A204.1 (cell line): ENCODE measurements at regions not wholly inside any gene's neighbourhood (a gene's known extent, or its start where the extent isn't known, plus 50 kb on each side); places are given as distances from the start of the nearest gene placed in this dataset.

Experiments used
- FAIRE-seq: peaks from 2 replicates; lab custom pipeline; 2012; peaks lifted over from hg19 to GRCh38; lab: Jason Lieb, UNC

GRCh38 chr6:4559281-4559875, 216.8 kb upstream of the CDYL start:
- no peak for FAIRE-seq

DNA sequence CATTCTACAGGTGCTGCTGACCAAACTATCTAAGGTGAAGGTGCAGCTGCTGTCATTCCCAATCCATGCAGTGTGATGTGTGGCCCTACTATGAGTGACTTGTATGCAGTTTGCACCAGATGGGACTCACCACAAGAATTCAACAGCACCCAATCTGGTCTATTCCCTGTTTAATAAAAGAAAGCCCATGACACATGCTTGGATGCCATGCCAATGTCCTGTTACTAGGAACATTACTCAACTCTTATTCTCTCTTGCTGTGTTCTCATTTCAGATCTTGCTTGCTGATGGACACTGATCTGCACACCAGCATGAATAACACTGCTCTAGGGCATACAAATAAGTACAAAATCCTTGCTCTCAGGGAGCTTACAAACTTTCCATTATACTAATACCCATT, 221.6 kb upstream of the CDYL start:
- FAIRE-seq = no peak

DNA sequence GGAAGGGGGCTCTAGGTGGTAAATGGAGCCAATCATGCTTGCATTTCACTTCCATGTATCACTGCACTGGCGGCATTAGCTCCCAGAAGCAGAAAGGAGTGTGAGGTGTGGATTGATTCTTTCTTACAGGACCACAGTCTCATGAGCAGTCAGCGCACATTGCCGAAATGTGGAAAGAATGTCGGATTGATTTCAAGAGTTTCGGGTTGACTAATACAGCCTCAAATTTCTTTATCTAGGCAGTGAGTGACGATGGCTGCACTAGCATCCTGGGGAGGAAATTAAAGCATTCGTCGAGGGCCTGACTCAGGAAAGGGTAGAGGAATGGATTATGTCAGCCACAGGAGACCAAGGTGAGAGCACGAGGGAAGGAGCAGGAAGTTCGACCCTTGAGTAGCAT, 222.8 kb upstream of the CDYL start:
- no peak for FAIRE-seq

- no peak for FAIRE-seq
These were observed 226.0 kb upstream of the CDYL start for GRCh38 chr6:4550227-4550597.

DNA sequence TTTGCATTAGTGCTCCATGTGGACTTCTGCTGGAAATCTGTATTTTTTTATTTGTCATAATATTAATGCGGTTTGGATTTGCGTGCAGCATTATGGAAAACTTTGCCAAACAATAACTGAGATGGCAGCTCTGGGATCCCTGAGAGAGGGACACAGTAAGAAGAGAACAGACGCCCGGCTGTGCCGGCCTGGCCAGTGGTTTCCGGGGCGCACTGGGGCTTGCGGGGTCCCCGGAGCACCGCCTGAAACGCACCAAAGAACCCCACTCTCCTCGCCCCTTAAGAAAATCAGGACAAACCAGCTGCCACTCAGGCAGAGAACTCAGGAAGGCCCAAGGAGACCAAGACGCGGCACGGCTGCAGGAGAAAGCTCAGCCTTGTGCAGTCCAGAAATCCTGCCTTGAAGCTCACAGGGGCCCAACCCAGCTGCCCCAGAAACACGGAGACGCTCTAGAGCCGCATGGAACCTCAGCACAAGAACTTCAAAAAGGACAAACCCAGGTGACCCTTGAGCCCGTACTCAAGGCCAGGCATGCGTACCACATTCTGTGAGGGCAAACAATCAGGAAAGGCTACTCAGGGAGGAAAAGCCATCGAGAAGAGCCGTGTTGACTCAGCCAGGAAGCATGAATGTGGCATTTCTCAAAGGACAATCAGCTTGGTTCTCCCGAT, 226.5 kb upstream of the CDYL start:
- FAIRE-seq = no peak

- no peak for FAIRE-seq
These were observed 230.3 kb upstream of the CDYL start for GRCh38 chr6:4545893-4546292.

DNA sequence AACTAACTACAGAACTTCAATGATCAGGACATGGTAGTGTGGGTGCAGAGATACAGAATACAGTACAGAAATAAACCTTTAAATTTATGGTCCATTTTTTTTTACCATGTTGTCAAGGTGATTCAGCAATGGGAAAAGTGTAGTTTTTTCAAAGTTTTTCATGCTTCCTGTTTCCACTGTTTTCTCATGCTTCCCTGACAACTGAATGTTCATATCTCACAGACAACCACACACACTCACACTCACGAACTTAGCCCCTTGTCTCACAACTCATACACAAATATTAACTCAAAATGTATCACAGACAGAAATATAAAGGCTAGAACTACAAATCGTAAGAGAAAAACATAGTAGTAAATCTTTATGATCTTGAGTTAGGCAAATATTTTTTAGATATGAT, 232.6 kb upstream of the CDYL start:
- FAIRE-seq = no peak

DNA sequence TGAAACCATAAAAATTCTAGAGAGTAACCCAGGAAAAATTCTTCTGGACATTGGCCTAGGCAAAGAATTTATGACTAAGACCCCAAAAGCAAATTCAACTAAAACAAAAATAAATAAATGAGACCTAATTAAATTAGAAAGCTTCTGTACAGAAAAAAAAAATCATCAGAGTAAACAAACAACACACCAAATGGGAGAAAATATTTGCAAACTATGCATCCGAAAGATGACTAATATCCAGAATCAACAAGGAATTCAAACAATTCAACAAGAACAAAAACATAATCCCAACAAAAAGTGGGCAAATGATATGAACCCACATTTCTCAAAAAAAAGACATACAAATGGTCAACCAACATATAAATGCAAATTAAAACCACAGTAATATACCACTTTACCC, 242.6 kb upstream of the CDYL start:
- no peak for FAIRE-seq

- no peak for FAIRE-seq
These were observed 244.8 kb upstream of the CDYL start for GRCh38 chr6:4531406-4531805.

- no peak for FAIRE-seq
These were observed 253.8 kb upstream of the CDYL start for GRCh38 chr6:4522453-4522852.

DNA sequence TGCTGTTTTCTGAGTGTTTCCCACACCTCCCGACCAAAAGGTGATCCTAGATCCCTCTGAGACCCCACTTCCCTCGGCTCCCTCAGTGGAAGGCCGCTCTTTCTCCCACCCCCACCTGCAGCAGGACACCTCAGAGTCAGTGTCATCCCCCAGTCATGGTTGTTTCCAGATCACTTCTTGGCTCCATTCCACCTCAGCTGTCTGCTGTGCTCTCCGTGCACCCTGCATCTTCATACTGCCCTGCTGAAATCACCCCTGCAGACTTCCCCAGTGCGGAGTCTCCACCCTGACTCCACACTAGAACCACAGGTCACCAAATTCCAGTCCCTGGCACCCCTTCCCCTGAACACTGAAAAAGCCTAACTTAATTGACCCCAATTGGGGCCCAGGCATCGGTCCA, 255.1 kb upstream of the CDYL start:
- FAIRE-seq = no peak

DNA sequence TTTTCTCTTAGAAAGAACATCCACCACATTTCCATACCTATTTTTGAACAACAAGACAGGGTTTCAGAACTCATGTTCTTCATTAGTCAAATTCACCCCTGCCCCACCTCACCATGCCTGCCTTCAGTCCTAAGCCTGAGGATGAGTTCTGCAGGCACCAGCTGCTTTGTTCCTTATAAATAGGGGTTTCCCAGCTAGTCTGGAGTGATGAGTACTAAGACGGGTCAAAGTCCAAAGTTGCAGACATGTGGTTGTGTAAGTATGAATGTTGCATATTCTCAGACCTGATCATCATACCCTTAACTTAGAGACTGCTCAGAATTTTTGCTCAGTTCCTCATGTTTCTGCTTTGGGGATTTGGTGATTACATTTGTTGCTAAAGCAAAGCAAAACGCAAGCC, 257.7 kb upstream of the CDYL start:
- FAIRE-seq = no peak

- no peak for FAIRE-seq
These were observed 260.0 kb upstream of the CDYL start for GRCh38 chr6:4516206-4516605.

GRCh38 chr6:4513561-4513960, 262.6 kb upstream of the CDYL start:
- no peak for FAIRE-seq

DNA sequence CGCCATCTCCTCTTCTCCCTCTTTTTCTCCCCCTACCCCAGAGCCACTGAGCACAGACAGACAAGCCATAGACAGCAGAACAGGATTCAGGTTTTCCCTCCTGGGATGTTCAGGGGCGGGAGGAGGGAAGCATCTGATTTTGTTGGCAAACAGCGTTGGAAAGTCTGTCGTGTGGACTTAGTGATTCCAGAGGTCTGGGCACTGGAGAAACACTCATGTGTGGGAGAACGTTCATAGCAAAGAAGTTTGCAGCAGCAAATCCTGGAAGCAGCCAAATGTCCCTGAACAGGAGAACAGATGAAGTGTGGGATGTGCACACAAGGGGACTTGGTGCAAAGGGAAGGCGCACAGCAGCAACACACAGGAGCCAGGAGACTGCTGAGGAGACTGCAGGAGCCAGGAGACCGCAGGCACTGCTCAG, 264.1 kb upstream of the CDYL start:
- FAIRE-seq = no peak

DNA sequence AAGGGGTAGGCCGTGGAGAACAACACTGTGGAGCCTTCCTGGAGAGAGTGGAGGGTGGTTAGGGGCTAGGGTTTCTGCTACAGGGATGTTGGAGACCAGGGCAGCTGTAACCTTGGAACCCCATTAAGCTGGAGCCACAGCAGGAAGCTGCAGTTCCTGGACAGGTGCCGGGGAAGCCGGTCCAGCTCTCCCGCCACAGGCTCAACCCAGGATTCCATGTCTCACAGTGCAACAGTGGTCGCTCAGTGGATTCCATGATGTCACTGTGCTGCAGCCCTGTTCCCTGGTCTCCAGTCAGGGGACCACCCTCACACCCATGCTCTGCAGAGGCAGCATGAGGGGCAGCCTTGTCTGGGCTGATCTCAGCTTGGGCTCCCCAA, 264.6 kb upstream of the CDYL start:
- FAIRE-seq = no peak

- no peak for FAIRE-seq
These were observed 265.1 kb upstream of the CDYL start for GRCh38 chr6:4510906-4511640.

DNA sequence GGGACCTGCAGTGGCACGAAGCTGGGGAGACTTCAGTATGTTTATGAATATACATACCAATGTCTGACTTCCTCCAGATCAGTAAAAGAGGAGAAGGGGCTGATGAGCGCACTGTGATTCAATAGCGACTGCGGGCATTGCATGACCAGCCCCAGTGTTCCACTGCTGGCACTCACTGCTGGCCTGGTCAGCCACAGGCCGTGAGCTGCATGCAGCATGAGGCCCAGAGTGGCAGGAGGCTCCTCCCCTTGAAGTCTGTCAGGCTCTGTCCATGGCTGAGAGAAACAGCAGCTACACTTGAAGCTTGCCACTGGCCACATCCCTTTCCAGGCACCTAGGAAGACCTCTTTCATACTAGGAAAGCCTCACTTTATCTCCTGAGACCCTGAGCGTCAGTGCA, 265.9 kb upstream of the CDYL start:
- no peak for FAIRE-seq

GRCh38 chr6:4509506-4509905, 266.7 kb upstream of the CDYL start:
- no peak for FAIRE-seq

DNA sequence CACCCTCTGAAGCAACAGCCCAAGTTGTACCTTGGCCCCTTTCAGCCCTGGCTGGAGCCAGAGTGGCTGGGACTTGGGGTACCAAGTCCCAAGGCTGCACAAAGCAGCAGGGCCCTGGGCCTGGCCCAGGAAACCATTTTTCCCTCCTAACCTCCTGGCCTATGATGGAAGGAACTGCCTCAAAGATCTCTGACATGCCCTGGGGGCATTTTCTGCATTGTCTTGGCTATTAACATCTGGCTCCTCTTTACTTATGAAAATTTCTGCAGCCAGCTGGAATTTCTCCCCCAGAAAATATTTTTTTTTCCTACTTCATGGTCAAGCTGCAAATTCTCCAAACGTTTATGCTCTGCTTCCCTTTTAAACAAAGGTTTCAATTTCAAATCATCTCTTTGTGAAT, 269.4 kb upstream of the CDYL start:
- no peak for FAIRE-seq

- no peak for FAIRE-seq
These were observed 270.0 kb upstream of the CDYL start for GRCh38 chr6:4506223-4506622.

DNA sequence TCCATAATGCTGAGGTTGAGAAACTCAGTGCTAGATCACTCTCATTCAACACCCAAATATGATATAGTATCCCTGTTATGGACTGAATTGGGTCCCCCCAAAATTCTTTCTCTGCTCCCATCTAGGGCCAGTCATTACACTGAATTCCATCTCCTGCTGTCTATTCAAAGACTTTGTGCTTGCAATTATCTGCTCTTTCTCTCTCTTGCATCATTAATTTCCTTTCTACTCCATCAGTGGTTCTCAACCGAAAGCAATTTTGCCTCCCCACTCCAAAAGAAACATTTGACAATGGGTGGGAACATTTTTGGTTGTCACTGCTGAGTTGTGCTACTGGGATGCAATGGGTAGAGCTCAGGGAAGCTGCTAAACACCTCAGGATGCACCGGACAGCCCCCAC, 271.5 kb upstream of the CDYL start:
- no peak for FAIRE-seq

GRCh38 chr6:4503700-4504099, 272.5 kb upstream of the CDYL start:
- no peak for FAIRE-seq

DNA sequence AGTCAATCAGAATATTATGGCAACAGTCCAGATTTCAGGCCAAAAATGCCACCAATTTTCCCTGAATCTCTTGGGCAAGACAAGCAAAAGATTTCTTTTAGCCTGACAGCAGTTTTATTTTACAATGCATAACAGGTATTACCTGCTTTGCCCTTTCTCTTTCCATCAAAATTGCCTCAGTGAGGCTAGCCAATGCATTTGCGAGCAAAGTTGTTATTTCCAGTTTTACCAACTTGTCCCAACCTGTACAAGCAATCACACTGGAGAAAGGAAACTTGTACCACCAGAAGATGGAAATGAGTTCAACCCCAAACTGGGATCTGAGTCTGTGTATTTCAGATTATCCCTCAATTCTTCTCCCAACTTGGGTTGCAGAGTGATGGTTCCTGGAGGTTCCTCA, 279.9 kb upstream of the CDYL start:
- no peak for FAIRE-seq
